Mucosa of descending colon (tissue), 3 donors: ENCODE measurements at regions not wholly inside any gene's neighbourhood (a gene's known extent, or its start where the extent isn't known, plus 50 kb on each side); places are given as distances from the start of the nearest gene placed in this dataset.
A peak's percentile ranks its signal among the peaks of the same experiment; 100 is the strongest.

Experiments
- ATAC-seq: fragments of 200-7000 bp; cut with Tn5 transposase; one replicate; pipeline ENCODE4 v1.9.1; 2020; ENCODE audit warnings: mild to moderate bottlenecking, moderate library complexity
- DNase-seq, 3 donors: peaks; one replicate each; pipeline ENCODE4 v3.0.0-alpha.2; 2020
- H3K36me3 ChIP-seq: fragments of 200-600 bp; one replicate; pipeline ENCODE4 v1.8.0; 2021; ENCODE audit warnings: low read depth, mild to moderate bottlenecking
- H3K4me1 ChIP-seq: fragments of 200-600 bp; one replicate; pipeline ENCODE4 v1.8.0; 2021; ENCODE audit warnings: low read depth, mild to moderate bottlenecking
- H3K4me3 ChIP-seq: fragments of 200-600 bp; one replicate; pipeline ENCODE4 v1.8.0; 2021; ENCODE audit warnings: mild to moderate bottlenecking
- H3K9me3 ChIP-seq: fragments of 200-600 bp; one replicate; pipeline ENCODE4 v1.8.0; 2021; ENCODE audit warnings: mild to moderate bottlenecking
- CTCF ChIP-seq: fragments of 200-600 bp; IDR thresholded peaks from one replicate; pipeline ENCODE4 v1.8.0; 2022; ENCODE audit warnings: antibody characterized with exemption, mild to moderate bottlenecking
- intact Hi-C, 2 donors: fragments of 100-400 bp; cut with DNase I in 1 of 2; cut with micrococcal nuclease in 1 of 2; formaldehyde crosslinking; loops; one replicate each; pipeline versions ENCODE4 v1.11.0 to v1.11.1; 2022; cut with DNase I, micrococcal nuclease
- donor health status: DM: no; HTN: no; CAD: no; lungs with moderate emphysema.
- donor health status: DM: no; HTN: no; CAD: no.
- donor health status: DM: no; HTN: yes; CAD: no.

GRCh38 chr12:127268213-127268612, 998.8 kb upstream of the TMEM132C start:
- intact Hi-C loops, result no loop called here
- Histone ChIP-seq H3K4me3 (no peak overlapping the region), H3K4me1 (no peaks in the 10 kb centered on the region), H3K9me3 (no peaks in the 10 kb centered on the region), H3K36me3 (no peaks in the 10 kb centered on the region)
- DNase-seq, result no peak
- TF ChIP-seq CTCF, result no peak
- no peak for ATAC-seq

- no peaks in the 10 kb centered on the region for H3K4me1 ChIP-seq
- no peaks in the 10 kb centered on the region for H3K9me3 ChIP-seq
- no peaks in the 10 kb centered on the region for H3K36me3 ChIP-seq
- DNase-seq (no peak), ATAC-seq (no peak)
- no peak for TF ChIP-seq CTCF
- intact Hi-C loops, result no loop called here
- H3K4me3 ChIP-seq, result no peak overlapping the region
Measured at GRCh38 chr12:127268706-127269425, 998.1 kb upstream of the TMEM132C start.

GRCh38 chr12:127270193-127270592, 996.8 kb upstream of the TMEM132C start:
- DNase-seq (peak in 1 of 3 donors; percentile 12), ATAC-seq (no peak)

GRCh38 chr12:127271776-127272175, 995.2 kb upstream of the TMEM132C start:
- no peak for ATAC-seq
- no peaks in the 10 kb centered on the region for H3K36me3 ChIP-seq
- no peak overlapping the region for H3K4me3 ChIP-seq
- DNase-seq, result no peak
- no peaks in the 10 kb centered on the region for H3K4me1 ChIP-seq
- intact Hi-C loops, result no loop called here
- TF ChIP-seq CTCF, result no peak
- H3K9me3 ChIP-seq, result no peaks in the 10 kb centered on the region

More at GRCh38 chr12:127270193-127270592, 996.8 kb upstream of the TMEM132C start:
- intact Hi-C loops, result no loop called here
- no peak for TF ChIP-seq CTCF
- H3K36me3 ChIP-seq, result no peaks in the 10 kb centered on the region
- H3K4me1 ChIP-seq, result no peaks in the 10 kb centered on the region
- no peak overlapping the region for H3K4me3 ChIP-seq
- no peaks in the 10 kb centered on the region for H3K9me3 ChIP-seq

GRCh38 chr12:127272864-127273263, 994.1 kb upstream of the TMEM132C start:
- no peak for TF ChIP-seq CTCF
- ATAC-seq (no peak), DNase-seq (no peak)
- no peak overlapping the region for H3K4me3 ChIP-seq
- H3K4me1 ChIP-seq, result no peaks in the 10 kb centered on the region
- H3K36me3 ChIP-seq, result no peaks in the 10 kb centered on the region
- intact Hi-C loops, result no loop called here
- no peaks in the 10 kb centered on the region for H3K9me3 ChIP-seq
